C4-2B (cell line): ENCODE measurements at regions not wholly inside any gene's neighbourhood (a gene's known extent, or its start where the extent isn't known, plus 50 kb on each side); places are given as distances from the start of the nearest gene placed in this dataset.
"Not testable (repeated sequence)": the region's sequence is repeated elsewhere in the genome, so short reads cannot be mapped to it uniquely, and the experiment has no call there.

Experiments used
- H3K27ac ChIP-seq: fragments of 450-650 bp; 2 replicates; pipeline ENCODE4 v1.5.1; 2017
- ZFX ChIP-seq: fragments of 450-650 bp; IDR thresholded peaks from 2 replicates; pipeline ENCODE4 v1.6.1; 2017
- TF ChIP-seq, protein P1 (sequence below): fragments of 450-650 bp; conservative IDR thresholded peaks from 2 replicates; pipeline ENCODE4 v1.5.1; 2017; ENCODE audit warnings: mild to moderate bottlenecking

GRCh38 chr14:70254476-70254961, 65.8 kb upstream of the SLC8A3 start:
- H3K27ac ChIP-seq, result peak overlapping the region; percentile 53
- TF ChIP-seq, protein P1, sequence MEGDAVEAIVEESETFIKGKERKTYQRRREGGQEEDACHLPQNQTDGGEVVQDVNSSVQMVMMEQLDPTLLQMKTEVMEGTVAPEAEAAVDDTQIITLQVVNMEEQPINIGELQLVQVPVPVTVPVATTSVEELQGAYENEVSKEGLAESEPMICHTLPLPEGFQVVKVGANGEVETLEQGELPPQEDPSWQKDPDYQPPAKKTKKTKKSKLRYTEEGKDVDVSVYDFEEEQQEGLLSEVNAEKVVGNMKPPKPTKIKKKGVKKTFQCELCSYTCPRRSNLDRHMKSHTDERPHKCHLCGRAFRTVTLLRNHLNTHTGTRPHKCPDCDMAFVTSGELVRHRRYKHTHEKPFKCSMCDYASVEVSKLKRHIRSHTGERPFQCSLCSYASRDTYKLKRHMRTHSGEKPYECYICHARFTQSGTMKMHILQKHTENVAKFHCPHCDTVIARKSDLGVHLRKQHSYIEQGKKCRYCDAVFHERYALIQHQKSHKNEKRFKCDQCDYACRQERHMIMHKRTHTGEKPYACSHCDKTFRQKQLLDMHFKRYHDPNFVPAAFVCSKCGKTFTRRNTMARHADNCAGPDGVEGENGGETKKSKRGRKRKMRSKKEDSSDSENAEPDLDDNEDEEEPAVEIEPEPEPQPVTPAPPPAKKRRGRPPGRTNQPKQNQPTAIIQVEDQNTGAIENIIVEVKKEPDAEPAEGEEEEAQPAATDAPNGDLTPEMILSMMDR, result no peak
- TF ChIP-seq ZFX, result no peak

DNA sequence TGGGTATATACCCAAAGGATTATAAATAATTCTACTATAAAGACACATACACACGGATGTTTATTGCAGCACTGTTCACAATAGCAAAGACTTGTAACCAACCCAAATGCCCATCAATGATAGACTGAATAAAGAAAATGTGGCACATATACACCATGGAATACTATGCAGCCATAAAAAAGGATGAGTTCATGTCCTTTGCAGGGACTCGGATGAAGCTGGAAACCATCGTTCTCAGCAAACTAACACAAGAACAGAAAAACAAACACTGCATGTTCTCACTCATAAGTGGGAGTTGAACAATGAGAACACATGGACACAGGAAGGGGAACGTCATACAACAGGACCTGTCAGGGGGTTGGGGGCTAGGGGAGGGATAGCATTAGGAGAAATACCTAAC, 64.8 kb upstream of the SLC8A3 start:
- not testable (repeated sequence) for H3K27ac ChIP-seq

DNA sequence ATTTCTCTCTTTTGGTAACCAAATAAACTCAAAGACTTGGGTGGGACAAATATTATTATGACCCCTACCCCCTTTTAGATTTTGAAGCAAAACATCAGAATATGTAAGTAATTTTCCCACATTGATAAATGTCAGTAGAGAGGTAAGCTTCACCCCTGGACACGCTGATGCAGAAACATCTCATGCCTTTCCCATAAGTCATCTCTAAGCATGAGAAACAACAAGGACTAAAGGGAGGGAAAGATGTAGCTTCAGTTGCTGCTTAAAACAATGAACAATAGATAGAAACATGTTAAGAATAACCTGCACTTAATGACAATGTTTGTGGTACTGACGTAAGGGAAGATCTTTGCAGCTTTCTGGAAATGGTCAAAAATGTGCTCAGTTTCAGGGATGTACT, 56.3 kb upstream of the SLC8A3 start:
- TF ChIP-seq ZFX, result no peak
- TF ChIP-seq, protein P1, result no peak
- no peak overlapping the region for H3K27ac ChIP-seq

GRCh38 chr14:70239802-70240201, 51.1 kb upstream of the SLC8A3 start:
- no peak overlapping the region for H3K27ac ChIP-seq
- TF ChIP-seq, protein P1, result no peak
- TF ChIP-seq ZFX, result no peak

DNA sequence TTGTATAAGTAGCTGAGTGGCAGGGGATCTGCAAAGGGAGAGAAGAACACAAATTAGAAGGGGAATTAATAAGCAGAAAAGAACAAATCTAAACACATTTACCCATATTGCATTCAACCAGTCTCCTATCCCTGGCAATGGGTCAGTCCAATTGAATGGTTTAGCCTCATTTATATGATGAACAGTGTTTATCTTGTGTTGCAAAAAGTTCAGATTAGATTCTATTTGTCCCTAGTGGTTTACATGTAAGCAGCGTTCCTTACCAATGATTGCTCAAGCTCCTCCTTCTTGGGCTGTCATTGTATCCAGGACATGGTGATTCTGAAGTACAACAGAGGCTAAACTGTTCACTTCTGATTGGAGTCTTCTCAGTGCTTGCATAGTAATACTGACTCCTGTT, 49.9 kb upstream of the SLC8A3 start:
- H3K27ac ChIP-seq, result not testable (repeated sequence)
